ENCODE measurements at regions not wholly inside any gene's neighbourhood (a gene's known extent, or its start where the extent isn't known, plus 50 kb on each side); places are given as distances from the start of the nearest gene placed in this dataset.

- TF ChIP-seq CTCF (IDR thresholded peaks at IDR 0.05; ENCODE audit: insufficient read depth, low read length) (no peak), POLR2AphosphoS5 (IDR thresholded peaks at IDR 0.05; ENCODE audit: low read depth) (no peak)
These were observed 312.7 kb upstream of the JARID2 start for GRCh38 chr6:14933183-14933544.

Data from HL-60 (cell line).